Body of pancreas (tissue), 4 donors: ENCODE measurements at regions not wholly inside any gene's neighbourhood (a gene's known extent, or its start where the extent isn't known, plus 50 kb on each side); places are given as distances from the start of the nearest gene placed in this dataset.

Source experiments
- CTCF ChIP-seq, 7 experiments: fragments of 450-650 bp in 4 of 7; fragments of 200-600 bp in 3 of 7; sonication (generic) in 3 of 7; IDR thresholded peaks; one replicate each; pipeline ENCODE4 v1.5.1; 2016 to 2019; ENCODE audit warnings: antibody characterized with exemption in 7 of 7
- POLR2A ChIP-seq, 3 donors: fragments of 450-650 bp; IDR thresholded peaks; one replicate each; pipeline ENCODE4 v1.6.1; 2016; ENCODE audit warnings: antibody characterized with exemption in 3 of 3, mild to moderate bottlenecking in 2 of 3

GRCh38 chr10:106114656-106115186 is 1049.8 kb downstream of the SORCS1 start:
- TF ChIP-seq CTCF (IDR thresholded peaks at IDR 0.05): no peak
- TF ChIP-seq POLR2A (IDR thresholded peaks at IDR 0.05): no peak
